HG03135 (cell line): ENCODE measurements at regions not wholly inside any gene's neighbourhood (a gene's known extent, or its start where the extent isn't known, plus 50 kb on each side); places are given as distances from the start of the nearest gene placed in this dataset.
"Not testable (repeated sequence)": the region's sequence is repeated elsewhere in the genome, so short reads cannot be mapped to it uniquely, and the experiment has no call there.

ENCODE experiments used
- ATAC-seq: cut with Tn5 transposase; IDR thresholded peaks from one replicate; pipeline ENCODE4 v1.9.1; 2021; ENCODE audit warnings: mild to moderate bottlenecking, moderate library complexity; ENCODE audit not compliant: unreplicated experiment

- no peak for ATAC-seq
Observed at GRCh38 chr10:5268743-5269142, 72.1 kb downstream of the AKR1C4 start.

- ATAC-seq, result no peak
Observed at GRCh38 chr10:5269791-5270190, 73.2 kb downstream of the AKR1C4 start.

GRCh38 chr10:5271526-5271925 is 74.9 kb downstream of the AKR1C4 start:
- no peak for ATAC-seq

GRCh38 chr10:5272065-5272803 is 75.6 kb downstream of the AKR1C4 start:
- no peak for ATAC-seq

- no peak for ATAC-seq
Observed at GRCh38 chr10:5274795-5275194, 78.2 kb downstream of the AKR1C4 start.

- no peak for ATAC-seq
Observed at GRCh38 chr10:5281356-5281755, 83.4 kb upstream of the UCN3 start.

GRCh38 chr10:5282137-5282536 is 82.6 kb upstream of the UCN3 start:
- ATAC-seq, result no peak

- peak; percentile 86 for ATAC-seq
Observed at GRCh38 chr10:5283305-5284158, 81.2 kb upstream of the UCN3 start.

GRCh38 chr10:5284311-5285057 is 80.3 kb upstream of the UCN3 start:
- ATAC-seq, result no peak

- ATAC-seq, result no peak
Observed at GRCh38 chr10:5285186-5285585, 79.6 kb upstream of the UCN3 start.

GRCh38 chr10:5288359-5288758 is 76.4 kb upstream of the UCN3 start:
- ATAC-seq, result no peak

- not testable (repeated sequence) for ATAC-seq
Observed at GRCh38 chr10:5289228-5289627, 75.5 kb upstream of the UCN3 start.

- no peak for ATAC-seq
Observed at GRCh38 chr10:5291501-5292195, 73.1 kb upstream of the UCN3 start.

GRCh38 chr10:5292196-5292735 is 72.5 kb upstream of the UCN3 start:
- ATAC-seq, result no peak

- not testable (repeated sequence) for ATAC-seq
Observed at GRCh38 chr10:5292970-5293369, 71.8 kb upstream of the UCN3 start.

- no peak for ATAC-seq
Observed at GRCh38 chr10:5293691-5294550, 70.8 kb upstream of the UCN3 start.

- no peak for ATAC-seq
Observed at GRCh38 chr10:5297466-5297865, 67.3 kb upstream of the UCN3 start.

- ATAC-seq, result no peak
Observed at GRCh38 chr10:5297996-5298395, 66.8 kb upstream of the UCN3 start.

GRCh38 chr10:5299950-5300349 is 64.8 kb upstream of the UCN3 start:
- no peak for ATAC-seq

- ATAC-seq, result no peak
Observed at GRCh38 chr10:5303504-5303903, 61.3 kb upstream of the UCN3 start.
